8988T (cell line): ENCODE measurements at regions not wholly inside any gene's neighbourhood (a gene's known extent, or its start where the extent isn't known, plus 50 kb on each side); places are given as distances from the start of the nearest gene placed in this dataset.
"Not testable (repeated sequence)": the region's sequence is repeated elsewhere in the genome, so short reads cannot be mapped to it uniquely, and the experiment has no call there.

Experiments
- DNase-seq: peaks from one replicate; pipeline ENCODE4 v3.0.0; 2011

GRCh38 chr3:159401069-159401468 lies 587.6 kb upstream of the IL12A start:
- DNase-seq: no peak

GRCh38 chr3:159409711-159410110 lies 578.9 kb upstream of the IL12A start:
- DNase-seq: not testable (repeated sequence)

GRCh38 chr3:159413319-159413718 lies 575.3 kb upstream of the IL12A start:
- no peak for DNase-seq

- DNase-seq: no peak
These were observed 571.8 kb upstream of the IL12A start for GRCh38 chr3:159416856-159417255.

- DNase-seq: no peak
These were observed 570.9 kb upstream of the IL12A start for GRCh38 chr3:159417761-159418160.

- no peak for DNase-seq
These were observed 569.8 kb upstream of the IL12A start for GRCh38 chr3:159418571-159419526.

GRCh38 chr3:159429702-159430101 lies 558.9 kb upstream of the IL12A start:
- DNase-seq: no peak

- no peak for DNase-seq
These were observed 555.8 kb upstream of the IL12A start for GRCh38 chr3:159432682-159433340.

- no peak for DNase-seq
These were observed 549.3 kb upstream of the IL12A start for GRCh38 chr3:159439346-159439745.

GRCh38 chr3:159441279-159441678 lies 547.4 kb upstream of the IL12A start:
- no peak for DNase-seq

- no peak for DNase-seq
These were observed 545.4 kb upstream of the IL12A start for GRCh38 chr3:159443266-159443665.

- no peak for DNase-seq
These were observed 540.8 kb upstream of the IL12A start for GRCh38 chr3:159447841-159448240.

- no peak for DNase-seq
These were observed 539.7 kb upstream of the IL12A start for GRCh38 chr3:159448902-159449301.

- DNase-seq: no peak
These were observed 537.6 kb upstream of the IL12A start for GRCh38 chr3:159451067-159451466.

GRCh38 chr3:159451482-159451881 lies 537.2 kb upstream of the IL12A start:
- no peak for DNase-seq

GRCh38 chr3:159453036-159453435 lies 535.6 kb upstream of the IL12A start:
- DNase-seq: no peak

- no peak for DNase-seq
These were observed 534.7 kb upstream of the IL12A start for GRCh38 chr3:159453945-159454344.

- DNase-seq: no peak
These were observed 532.9 kb upstream of the IL12A start for GRCh38 chr3:159455741-159456181.

- DNase-seq: no peak
These were observed 530.6 kb upstream of the IL12A start for GRCh38 chr3:159458010-159458409.

- no peak for DNase-seq
These were observed 529.7 kb upstream of the IL12A start for GRCh38 chr3:159458982-159459381.

GRCh38 chr3:159472611-159473010 lies 516.0 kb upstream of the IL12A start:
- no peak for DNase-seq

GRCh38 chr3:159473206-159473605 lies 515.4 kb upstream of the IL12A start:
- DNase-seq: no peak

- no peak for DNase-seq
These were observed 508.6 kb upstream of the IL12A start for GRCh38 chr3:159480046-159480445.
